GM12878 (cell line): ENCODE measurements at regions not wholly inside any gene's neighbourhood (a gene's known extent, or its start where the extent isn't known, plus 50 kb on each side); places are given as distances from the start of the nearest gene placed in this dataset.

Source experiments
- ATAC-seq: fragments of 200-7000 bp; cut with Tn5 transposase; 3 replicates; pipeline ENCODE4 v1.9.1; 2020; ENCODE audit warnings: mild to moderate bottlenecking, moderate library complexity
- BruUV-seq: library from RNA; stranded (reverse); fragments of 400-500 nt; replicated peaks from 2 replicates; lab custom pipeline; 2021; lab: Mats Ljungman, UMichigan
- CTCF ChIA-PET: fragments of 300-600 bp; sonication (Branson Sonifier 250); formaldehyde crosslinking; extraction: SDS; loops from one replicate; lab custom pipeline; 2021; ENCODE audit warnings: inconsistent platforms; lab: Yijun Ruan, JAX
- POLR2A ChIA-PET: fragments of 350-600 bp; formaldehyde crosslinking; extraction: SDS; loops from one replicate; lab custom pipeline; 2021; ENCODE audit warnings: inconsistent platforms; lab: Charles Lee
- RAD21 ChIA-PET: fragments of 300-600 bp; sonication (Branson Sonifier 250); formaldehyde crosslinking; loops from one replicate; lab custom pipeline; 2023; ENCODE audit warnings: antibody characterized with exemption; ENCODE audit not compliant: unreplicated experiment; lab: Charles Lee
- SMC1A ChIA-PET: fragments of 300-600 bp; sonication (Branson Sonifier 250); formaldehyde crosslinking; loops from one replicate; lab custom pipeline; 2023; ENCODE audit not compliant: unreplicated experiment, uncharacterized antibody; lab: Charles Lee
- DNase-seq: peaks from one replicate; pipeline ENCODE4 v3.0.0-alpha.2; 2011; ENCODE audit warnings: low read depth, low spot score
- FAIRE-seq: peaks from 3 replicates; lab custom pipeline; 2011; peaks lifted over from hg19 to GRCh38; lab: Jason Lieb, UNC
- H2AFZ ChIP-seq: 2 replicates; pipeline ENCODE4 v1.6.0; 2011; ENCODE audit warnings: low read depth, low read length, control low read depth; ENCODE audit not compliant: control insufficient read depth
- H3K27ac ChIP-seq: 2 replicates; pipeline ENCODE4 v1.5.1; 2011; ENCODE audit warnings: control low read depth; ENCODE audit not compliant: control insufficient read depth, insufficient read depth
- H3K27me3 ChIP-seq, 2 experiments: replicated peaks in 1 of 2; 2 replicates each; pipeline versions ENCODE4 v1.6.0 to v1.6.1; 2011; ENCODE audit warnings: low read length in 1 of 2; ENCODE audit not compliant: control insufficient read depth in 2 of 2, insufficient read depth in 2 of 2
- H3K36me3 ChIP-seq, 2 experiments: 2 replicates each; pipeline ENCODE4 v1.5.1; 2011; ENCODE audit warnings: low read length in 1 of 2; ENCODE audit not compliant: control insufficient read depth in 2 of 2, insufficient read depth in 2 of 2
- H3K4me1 ChIP-seq: 2 replicates; pipeline ENCODE4 v1.6.1; 2011; ENCODE audit warnings: mild to moderate bottlenecking, low read length, moderate library complexity, mixed read lengths; ENCODE audit not compliant: control insufficient read depth, insufficient read depth
- H3K4me2 ChIP-seq: 2 replicates; pipeline ENCODE4 v1.6.0; 2011; ENCODE audit warnings: control low read depth; ENCODE audit not compliant: control insufficient read depth, insufficient read depth
- H3K4me3 ChIP-seq: fragments of 200-600 bp; sonication (generic); 2 replicates; pipeline ENCODE4 v1.5.1; 2016
- H3K79me2 ChIP-seq: 2 replicates; pipeline ENCODE4 v1.6.0; 2011; ENCODE audit warnings: low read length; ENCODE audit not compliant: control insufficient read depth, insufficient read depth
- H3K9ac ChIP-seq: 2 replicates; pipeline ENCODE4 v1.8.0; 2011; ENCODE audit warnings: low read length, control low read depth, mixed read lengths; ENCODE audit not compliant: control insufficient read depth, insufficient read depth
- H3K9me3 ChIP-seq: replicated peaks from 3 replicates; pipeline ENCODE4 v1.5.1; 2011; ENCODE audit warnings: mild to moderate bottlenecking, low read length; ENCODE audit not compliant: control insufficient read depth, insufficient read depth
- H4K20me1 ChIP-seq: 2 replicates; pipeline ENCODE4 v1.6.0; 2011; ENCODE audit not compliant: control insufficient read depth, insufficient read depth
- ASH2L ChIP-seq: fragments of 300-600, 200-600 bp; sonication (generic); IDR thresholded peaks from 2 replicates; pipeline ENCODE4 v1.6.1; 2017; ENCODE audit warnings: low read depth, mild to moderate bottlenecking, borderline replicate concordance
- BACH1 ChIP-seq: fragments of 450-650 bp; IDR thresholded peaks from 2 replicates; pipeline ENCODE4 v1.6.1; 2017; ENCODE audit warnings: mild to moderate bottlenecking, borderline replicate concordance
- CBX3 ChIP-seq: fragments of 200-600 bp; sonication (generic); IDR thresholded peaks from 2 replicates; pipeline ENCODE4 v1.6.1; 2016; ENCODE audit warnings: low read depth, borderline replicate concordance
- EED ChIP-seq: sonication (generic); IDR thresholded peaks from 2 replicates; pipeline ENCODE4 v1.6.1; 2016; ENCODE audit warnings: antibody characterized with exemption, low read depth
- EP300 ChIP-seq, 2 experiments: fragments of 150-350 bp in 1 of 2; IDR thresholded peaks; 2 replicates each; pipeline ENCODE4 v1.6.1; 2011 to 2012; ENCODE audit warnings: low read depth in 2 of 2, low read length in 2 of 2, borderline replicate concordance in 1 of 2, improper control_type of control experiment in 1 of 2, inconsistent platforms in 1 of 2; ENCODE audit not compliant: control insufficient read depth in 1 of 2
- GATAD2B ChIP-seq: fragments of 450-650 bp; conservative IDR thresholded peaks from 2 replicates; pipeline ENCODE4 v1.6.1; 2017; ENCODE audit warnings: low read depth, mild to moderate bottlenecking, moderate library complexity
- HCFC1 ChIP-seq: fragments of 150-350 bp; IDR thresholded peaks from 2 replicates; pipeline ENCODE4 v1.6.1; 2014; ENCODE audit warnings: low read length
- HDAC2 ChIP-seq: fragments of 200-600 bp; sonication (generic); IDR thresholded peaks from 2 replicates; pipeline ENCODE4 v1.6.1; 2017
- LARP7 ChIP-seq: fragments of 450-650 bp; IDR thresholded peaks from 2 replicates; pipeline ENCODE4 v1.6.1; 2017; ENCODE audit warnings: mild to moderate bottlenecking
- MYC ChIP-seq: IDR thresholded peaks from 2 replicates; pipeline ENCODE4 v1.6.1; 2011; ENCODE audit warnings: mild to moderate bottlenecking, low read length, moderate library complexity, inconsistent platforms; ENCODE audit not compliant: insufficient read depth, insufficient replicate concordance, insufficient read length, severe bottlenecking
- NFXL1 ChIP-seq: fragments of 450-650 bp; IDR thresholded peaks from 2 replicates; pipeline ENCODE4 v1.6.1; 2017; ENCODE audit warnings: antibody characterized with exemption, mild to moderate bottlenecking, borderline replicate concordance
- POLR2AphosphoS5 ChIP-seq: IDR thresholded peaks from 2 replicates; pipeline ENCODE4 v1.6.1; 2011; ENCODE audit warnings: mild to moderate bottlenecking, low read length, inconsistent platforms
- REST ChIP-seq: IDR thresholded peaks from 2 replicates; pipeline ENCODE4 v1.6.1; 2012; ENCODE audit warnings: mild to moderate bottlenecking, low read depth, low read length
- SMC3 ChIP-seq: IDR thresholded peaks from 2 replicates; pipeline ENCODE4 v1.6.1; 2011; ENCODE audit warnings: low read length, improper control_type of control experiment, borderline replicate concordance
- STAT1 ChIP-seq: fragments of 450-650 bp; conservative IDR thresholded peaks from 2 replicates; pipeline ENCODE4 v1.6.1; 2014; ENCODE audit warnings: antibody characterized with exemption, mild to moderate bottlenecking
- TARDBP ChIP-seq: IDR thresholded peaks from 2 replicates; pipeline ENCODE4 v1.6.1; 2016; ENCODE audit warnings: borderline replicate concordance
- YBX1 ChIP-seq: fragments of 450-650 bp; IDR thresholded peaks from 2 replicates; pipeline ENCODE4 v1.6.1; 2016; ENCODE audit warnings: antibody characterized with exemption
- ZNF24 ChIP-seq: fragments of 450-650 bp; IDR thresholded peaks from 2 replicates; pipeline ENCODE4 v1.6.1; 2017; ENCODE audit warnings: antibody characterized with exemption, mild to moderate bottlenecking
- WGBS: methylation state at CpG from one replicate; pipeline ENCODE4 v1.1.6; 2016; ENCODE audit warnings: low lambda C conversion rate; ENCODE audit not compliant: insufficient replicate concordance, insufficient coverage; ENCODE audit errors: missing lambda C conversion rate; 5-methylcytosine and 5-hydroxymethylcytosine counted together
- in situ Hi-C: fragments of 300-500 bp; cut with MboI; formaldehyde crosslinking; loops from 9 replicates; pipeline ENCODE4 v1.14.3; 2018; ENCODE audit warnings: mixed read lengths
- intact Hi-C: fragments of 100-400 bp; cut with micrococcal nuclease; formaldehyde crosslinking; loops from one replicate; pipeline ENCODE4 v1.14.2; 2022; ENCODE audit not compliant: unreplicated experiment

GRCh38 chr4:124432500-124432899 is 280.0 kb downstream of the ANKRD50 start:
- no peaks in the 10 kb centered on the region for H3K79me2 ChIP-seq
- TF ChIP-seq SMC3 (no peak), HCFC1 (no peak), STAT1 (no peak), POLR2AphosphoS5 (no peak), CBX3 (no peak), YBX1 (no peak), MYC (no peak), BACH1 (no peak), EP300 (IDR thresholded peaks at IDR 0.05; ENCODE audit: borderline replicate concordance in 1 of 2, control insufficient read depth in 1 of 2, low read depth in 2 of 2, low read length in 2 of 2) (no peak), ZNF24 (no peak), HDAC2 (no peak)
- ATAC-seq, result no peak
- no peaks in the 10 kb centered on the region for H3K27me3 ChIP-seq
- no peaks in the 10 kb centered on the region for H4K20me1 ChIP-seq
- intact Hi-C loops (no loop called here), in situ Hi-C loops (no loop called here)
- FAIRE-seq, result no peak
- H2AFZ ChIP-seq, result no peak overlapping the region
- ChIA-PET CTCF (no interaction called here), SMC1A (no interaction called here), RAD21 (no interaction called here), POLR2A (no interaction called here)
- no peak overlapping the region for H3K27ac ChIP-seq
- H3K4me1 ChIP-seq, result no peaks in the 10 kb centered on the region
- no peaks in the 10 kb centered on the region for H3K36me3 ChIP-seq
- no peaks in the 10 kb centered on the region for H3K9me3 ChIP-seq
- BruUV-seq, result no TSS peak
- no peak overlapping the region for H3K4me2 ChIP-seq
- H3K9ac ChIP-seq, result no peak overlapping the region
- H3K4me3 ChIP-seq, result no peak overlapping the region
- DNase-seq, result no peak
- 46% methylated on average over 4 of the region's 4 CpGs for WGBS

- H3K9ac ChIP-seq, result no peak overlapping the region
- H3K9me3 ChIP-seq, result no peaks in the 10 kb centered on the region
- H3K4me1 ChIP-seq, result no peaks in the 10 kb centered on the region
- ChIA-PET SMC1A (no interaction called here), CTCF (interaction anchor here (0.6 kb wide), 1 partner anchor 94 kb away, joined by 3 read pairs; no protein-coding TSS in a partner anchor), POLR2A (no interaction called here), RAD21 (no interaction called here)
- no TSS peak for BruUV-seq
- FAIRE-seq (no peak), ATAC-seq (no peak), DNase-seq (no peak)
- H3K79me2 ChIP-seq, result no peaks in the 10 kb centered on the region
- no peaks in the 10 kb centered on the region for H3K27me3 ChIP-seq
- H4K20me1 ChIP-seq, result no peaks in the 10 kb centered on the region
- no peaks in the 10 kb centered on the region for H3K36me3 ChIP-seq
- no peak overlapping the region for H2AFZ ChIP-seq
- no peak overlapping the region for H3K4me3 ChIP-seq
- no peak overlapping the region for H3K27ac ChIP-seq
- WGBS, result 27% methylated on average over 3 of the region's 3 CpGs
- no peak overlapping the region for H3K4me2 ChIP-seq
- in situ Hi-C loops, result no loop called here
- intact Hi-C loops, result no loop called here
- TF ChIP-seq NFXL1 (no peak), TARDBP (no peak), LARP7 (no peak), GATAD2B (no peak), ASH2L (no peak), REST (no peak), EED (no peak)
These were observed 279.5 kb downstream of the ANKRD50 start for GRCh38 chr4:124433044-124433443.
